Transverse colon (tissue), 4 donors: ENCODE measurements at regions not wholly inside any gene's neighbourhood (a gene's known extent, or its start where the extent isn't known, plus 50 kb on each side); places are given as distances from the start of the nearest gene placed in this dataset.

Experiments used
- DNase-seq: peaks from one replicate; pipeline ENCODE4 v3.0.0-alpha.2; 2019
- H3K27ac ChIP-seq, 4 donors: fragments of 200-600 bp; sonication (generic); 2 replicates each; pipeline ENCODE4 v1.5.1; 2016 to 2018; ENCODE audit warnings: inconsistent platforms in 4 of 4
- H3K27me3 ChIP-seq: fragments of 200-600 bp; sonication (generic); 2 replicates; pipeline ENCODE4 v1.5.1; 2017; ENCODE audit warnings: inconsistent platforms
- H3K36me3 ChIP-seq, 4 donors: fragments of 200-600 bp; sonication (generic); 2 replicates each; pipeline ENCODE4 v1.5.1; 2017 to 2019; ENCODE audit warnings: inconsistent platforms in 4 of 4
- H3K4me1 ChIP-seq, 4 donors: fragments of 200-600 bp; sonication (generic); 2 replicates each; pipeline ENCODE4 v1.5.1; 2017 to 2020; ENCODE audit warnings: inconsistent platforms in 4 of 4
- H3K4me3 ChIP-seq, 4 donors: fragments of 200-600 bp; sonication (generic); 1 replicate in 1 of 4; 2 replicates in 3 of 4; pipeline versions ENCODE4 v1.5.1 to v1.6.1; 2017 to 2019; ENCODE audit warnings: inconsistent platforms in 4 of 4
- H3K9me3 ChIP-seq, 2 donors: fragments of 200-600 bp; sonication (generic); 2 replicates each; pipeline ENCODE4 v1.5.1; 2017 to 2019; ENCODE audit warnings: inconsistent platforms in 2 of 2
- CTCF ChIP-seq, 5 experiments: fragments of 200-600 bp in 3 of 5; fragments of 450-650 bp in 2 of 5; sonication (generic) in 3 of 5; IDR thresholded peaks; 1 replicate in 2 of 5; 2 replicates in 3 of 5; pipeline ENCODE4 v1.5.1; 2016 to 2017; ENCODE audit warnings: antibody characterized with exemption in 5 of 5, inconsistent platforms in 3 of 5, mild to moderate bottlenecking in 2 of 5, moderate library complexity in 1 of 5
- EP300 ChIP-seq: sonication (generic); formaldehyde crosslinking; IDR thresholded peaks from one replicate; pipeline ENCODE4 v1.6.1; 2017; ENCODE audit warnings: antibody characterized with exemption, low read depth
- POLR2A ChIP-seq: fragments of 450-650 bp; IDR thresholded peaks from one replicate; pipeline ENCODE4 v1.6.1; 2016; ENCODE audit warnings: antibody characterized with exemption, mild to moderate bottlenecking, moderate library complexity
- POLR2AphosphoS5 ChIP-seq, 3 donors: sonication (generic); formaldehyde crosslinking; IDR thresholded peaks; one replicate each; pipeline ENCODE4 v1.6.1; 2016; ENCODE audit warnings: antibody characterized with exemption in 3 of 3
- WGBS, 2 donors: methylation state at CpG; one replicate each; pipeline ENCODE4 v1.1.5; 2018; ENCODE audit warnings: low coverage in 1 of 2; 5-methylcytosine and 5-hydroxymethylcytosine counted together
- in situ Hi-C, 4 donors: fragments of 200-750 bp; cut with MboI; loops; one replicate each; pipeline versions ENCODE4 v1.15.0 to v1.15.1; 2017; ENCODE audit warnings: low sequenced_read_pairs in 3 of 4, low pct_ligation_motif_present in 1 of 4, low pct_unique_long_range_greater_than_20kb in 1 of 4
- intact Hi-C: fragments of 100-400 bp; cut with DNase I; formaldehyde crosslinking; loops from one replicate; pipeline ENCODE4 v1.15.1; 2023; ENCODE audit warnings: low total_unique reads

GRCh38 chr21:18026359-18026758, 207.2 kb upstream of the C21orf91 start:
- in situ Hi-C loops = no loop called here
- Histone ChIP-seq H3K9me3 (no peaks in the 10 kb centered on the region), H3K36me3 (no peaks in the 10 kb centered on the region), H3K4me3 (no peak overlapping the region), H3K4me1 (no peaks in the 10 kb centered on the region), H3K27ac (no peak overlapping the region), H3K27me3 (no peaks in the 10 kb centered on the region)
- no peak for DNase-seq
- 0% methylated on average over 1 of the region's 1 CpG for WGBS, 2 donors
- TF ChIP-seq POLR2AphosphoS5 (IDR thresholded peaks at IDR 0.05) (no peak), CTCF (IDR thresholded peaks at IDR 0.05) (no peak), POLR2A (no peak), EP300 (no peak)
- intact Hi-C loops = no loop called here

DNA sequence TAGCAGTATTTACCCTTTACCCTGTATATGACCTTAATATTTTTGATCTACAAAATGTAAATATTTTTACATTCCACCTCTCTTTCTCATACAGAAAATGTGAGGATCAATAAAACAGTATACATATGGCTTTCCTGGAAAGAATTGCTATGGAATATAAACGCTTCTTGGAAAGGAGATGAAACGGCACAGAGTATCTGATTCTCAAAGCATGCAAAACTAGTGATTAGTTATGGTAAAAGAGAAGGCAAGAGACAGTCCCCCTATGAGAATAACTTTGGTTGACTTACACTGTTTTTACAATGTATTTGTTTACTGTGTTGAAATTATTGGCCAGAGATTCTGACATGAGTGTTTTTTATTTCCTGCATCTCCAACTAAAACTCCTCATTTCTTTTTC, 204.6 kb upstream of the C21orf91 start:
- WGBS, 2 donors = 31 to 73% methylated on average over 2 of the region's 2 CpGs
- in situ Hi-C loops = no loop called here
- intact Hi-C loops = no loop called here

GRCh38 chr21:18023157-18023556, 204.0 kb upstream of the C21orf91 start:
- Histone ChIP-seq H3K9me3 (no peaks in the 10 kb centered on the region), H3K27me3 (no peaks in the 10 kb centered on the region), H3K4me1 (no peaks in the 10 kb centered on the region), H3K27ac (no peak overlapping the region), H3K36me3 (no peaks in the 10 kb centered on the region), H3K4me3 (no peak overlapping the region)
- no peak for TF ChIP-seq CTCF (IDR thresholded peaks at IDR 0.05)
- TF ChIP-seq EP300 = no peak
- no peak for TF ChIP-seq POLR2AphosphoS5 (IDR thresholded peaks at IDR 0.05)
- TF ChIP-seq POLR2A = no peak
- DNase-seq = no peak
- in situ Hi-C loops = no loop called here
- WGBS, 2 donors = 74 to 85% methylated on average over 4 of the region's 4 CpGs
- intact Hi-C loops = no loop called here

More for the DNA sequence above, 204.6 kb upstream of the C21orf91 start:
- no peak for DNase-seq
- Histone ChIP-seq H3K4me1 (no peaks in the 10 kb centered on the region), H3K27ac (no peak overlapping the region), H3K4me3 (no peak overlapping the region), H3K36me3 (no peaks in the 10 kb centered on the region), H3K27me3 (no peaks in the 10 kb centered on the region), H3K9me3 (no peaks in the 10 kb centered on the region)
- no peak for TF ChIP-seq POLR2AphosphoS5 (IDR thresholded peaks at IDR 0.05)
- no peak for TF ChIP-seq POLR2A
- TF ChIP-seq CTCF (IDR thresholded peaks at IDR 0.05) = no peak
- no peak for TF ChIP-seq EP300

- WGBS, 2 donors = 21 to 60% methylated on average over 1 of the region's 1 CpG
- TF ChIP-seq POLR2AphosphoS5 (IDR thresholded peaks at IDR 0.05) = no peak
- Histone ChIP-seq H3K4me1 (no peaks in the 10 kb centered on the region), H3K36me3 (no peaks in the 10 kb centered on the region), H3K27ac (no peak overlapping the region), H3K9me3 (no peaks in the 10 kb centered on the region), H3K27me3 (no peaks in the 10 kb centered on the region), H3K4me3 (no peak overlapping the region)
- no peak for DNase-seq
- intact Hi-C loops (no loop called here), in situ Hi-C loops (no loop called here)
Observed at GRCh38 chr21:18007121-18007520, 188.0 kb upstream of the C21orf91 start.

DNA sequence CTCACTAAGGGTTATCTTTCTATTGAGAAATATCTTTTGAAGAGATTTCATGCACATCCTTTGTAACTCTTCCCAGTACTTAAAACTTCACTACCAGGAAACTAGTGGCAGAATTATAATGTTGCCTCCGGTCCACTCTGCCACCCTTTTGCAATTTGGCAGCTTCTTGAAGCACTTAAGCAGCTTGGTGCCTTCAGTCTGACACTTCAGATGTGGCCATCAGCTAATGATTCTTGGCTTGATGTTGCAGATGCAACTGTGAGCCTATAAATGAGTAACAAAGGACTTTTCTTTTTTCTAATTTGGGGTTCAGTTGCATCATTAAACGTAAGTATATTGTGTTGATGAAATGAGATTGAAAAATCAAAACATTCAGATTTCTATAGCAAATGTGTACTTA, 187.5 kb upstream of the C21orf91 start:
- intact Hi-C loops (no loop called here), in situ Hi-C loops (no loop called here)
- no peak for TF ChIP-seq POLR2A
- no peak for TF ChIP-seq POLR2AphosphoS5 (IDR thresholded peaks at IDR 0.05)
- no peak for TF ChIP-seq EP300
- TF ChIP-seq CTCF (IDR thresholded peaks at IDR 0.05) = no peak
- H3K27ac ChIP-seq = no peak overlapping the region
- no peaks in the 10 kb centered on the region for H3K4me1 ChIP-seq
- 43 to 58% methylated on average over 1 to 2 of the region's 2 CpGs for WGBS, 2 donors
- no peaks in the 10 kb centered on the region for H3K27me3 ChIP-seq
- no peaks in the 10 kb centered on the region for H3K9me3 ChIP-seq
- DNase-seq = no peak
- H3K4me3 ChIP-seq = no peak overlapping the region
- no peaks in the 10 kb centered on the region for H3K36me3 ChIP-seq
